Left renal pelvis (tissue), 4 donors: ENCODE measurements at regions not wholly inside any gene's neighbourhood (a gene's known extent, or its start where the extent isn't known, plus 50 kb on each side); places are given as distances from the start of the nearest gene placed in this dataset.

Experiments
- DNase-seq, 4 donors: peaks; one replicate each; pipeline ENCODE4 v3.0.0-alpha.2; 2013; ENCODE audit warnings: low read depth in 4 of 4, low spot score in 3 of 4

DNA sequence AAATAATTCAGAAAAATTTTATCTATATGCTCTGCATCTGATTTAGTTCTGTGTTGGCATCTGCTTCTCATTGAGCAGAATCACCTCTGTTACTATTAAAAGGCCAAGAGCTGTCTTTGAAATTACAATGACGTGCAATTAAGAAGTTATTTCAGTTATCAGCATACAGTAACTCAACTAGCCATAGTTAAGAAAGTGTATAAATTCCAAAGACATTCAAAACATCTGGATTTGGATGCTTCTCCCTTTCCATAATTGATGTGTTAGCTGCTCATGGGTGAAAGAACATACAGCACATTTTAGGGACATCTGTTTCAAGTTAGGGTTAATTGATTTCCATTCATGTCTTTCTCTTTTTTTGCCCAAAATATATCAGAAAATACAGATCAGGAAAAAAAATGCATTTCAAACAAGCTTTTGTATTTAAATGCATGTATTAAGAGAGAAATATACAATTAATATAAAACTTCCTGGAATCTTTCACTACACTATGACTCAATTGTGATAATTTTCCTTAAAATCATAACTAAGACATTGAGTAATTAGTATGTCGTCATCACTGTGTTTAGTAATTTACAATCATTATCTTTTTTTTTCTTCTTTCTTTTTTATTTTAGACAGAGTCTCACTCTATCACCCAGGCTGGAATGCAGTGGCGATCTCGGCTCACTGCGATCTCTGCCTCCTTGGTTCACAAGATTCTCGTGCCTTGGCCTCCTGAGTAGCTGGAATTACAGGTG is 82.7 kb upstream of the MBNL1 start:
- DNase-seq = no peak

GRCh38 chr3:152190636-152191183 is 78.0 kb upstream of the MBNL1 start:
- no peak for DNase-seq

GRCh38 chr3:152192050-152192449 is 76.7 kb upstream of the MBNL1 start:
- no peak for DNase-seq

DNA sequence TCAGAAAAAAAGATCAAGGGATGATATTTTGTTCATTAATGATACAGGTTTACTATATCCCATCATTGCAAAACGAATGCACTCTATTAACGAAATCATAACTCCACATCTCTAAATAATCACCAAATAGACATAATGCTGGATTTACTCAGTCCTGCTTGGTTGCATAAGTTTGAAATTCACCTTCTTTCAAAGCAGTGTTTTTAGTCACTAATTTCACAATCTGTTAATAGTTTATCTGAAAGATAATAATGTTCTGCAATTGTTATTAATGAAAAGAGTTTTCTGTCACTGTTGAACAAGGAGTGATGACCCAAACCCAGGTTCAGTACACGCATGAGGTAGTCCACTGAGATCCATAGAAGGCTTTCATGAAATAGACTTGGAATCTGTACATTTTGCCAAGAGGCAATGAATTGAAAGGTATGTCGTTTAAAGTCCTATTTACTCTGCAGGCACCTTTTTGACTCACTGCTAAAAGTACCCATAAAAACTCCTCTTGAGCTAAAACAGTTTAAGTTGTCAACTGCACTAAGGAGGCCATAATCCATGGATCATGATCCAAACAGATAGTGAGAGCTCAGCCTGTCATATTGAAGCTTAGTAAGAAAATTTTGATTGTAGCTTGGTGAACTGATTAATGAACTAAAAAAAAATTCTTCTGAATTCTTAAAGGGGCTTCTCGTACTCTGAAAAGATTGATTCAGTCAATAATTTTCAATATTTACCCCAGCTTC is 75.6 kb upstream of the MBNL1 start:
- no peak for DNase-seq

DNA sequence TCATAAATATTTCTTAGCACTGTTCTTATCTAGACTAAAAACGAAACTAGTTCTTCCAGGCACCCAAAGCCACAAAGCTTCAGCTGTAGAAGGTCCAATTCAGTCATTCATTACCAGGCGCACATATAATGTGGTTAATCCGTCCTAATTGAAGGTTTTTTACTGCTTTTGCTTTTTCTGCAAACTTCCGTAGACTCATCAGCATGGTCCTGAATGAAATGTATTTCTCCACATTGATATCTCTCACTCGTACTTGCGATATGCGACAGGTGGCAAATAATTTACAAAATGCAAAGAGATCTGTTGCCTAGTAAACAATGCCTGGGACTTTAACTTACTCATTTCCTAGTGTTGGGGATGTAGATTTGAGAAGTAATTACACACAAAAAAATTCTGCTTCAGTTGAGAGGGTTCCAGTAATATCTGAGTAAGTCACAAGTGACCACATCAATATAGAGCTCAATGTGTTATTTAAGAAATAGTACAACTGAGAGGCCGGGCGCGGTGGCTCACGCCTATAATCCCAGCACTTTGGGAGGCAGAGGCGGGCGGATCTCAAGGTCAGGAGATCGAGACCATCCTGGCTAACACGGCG is 75.0 kb upstream of the MBNL1 start:
- no peak for DNase-seq

- DNase-seq = no peak
These were observed 73.5 kb upstream of the MBNL1 start for GRCh38 chr3:152195206-152195605.

DNA sequence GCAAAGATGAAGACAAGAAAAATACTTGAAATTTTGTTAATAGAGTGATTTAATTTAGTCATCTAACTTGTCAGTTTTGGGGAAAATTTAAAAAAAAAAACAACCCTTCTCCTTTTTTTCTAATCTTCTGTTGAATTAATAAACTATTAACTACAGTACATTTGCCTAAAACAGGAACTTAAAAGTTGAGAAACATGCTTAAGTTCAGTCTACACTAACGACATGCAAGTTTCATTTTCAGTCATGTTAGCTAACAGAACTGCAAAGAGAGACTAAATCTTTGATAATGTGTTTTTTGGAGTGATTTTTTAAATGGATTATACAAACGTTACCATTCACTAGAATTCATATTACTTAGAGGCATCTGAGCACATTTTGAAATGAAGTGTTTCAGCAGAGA is 71.9 kb upstream of the MBNL1 start:
- no peak for DNase-seq

GRCh38 chr3:152197451-152197850 is 71.3 kb upstream of the MBNL1 start:
- no peak for DNase-seq

- DNase-seq = no peak
These were observed 70.8 kb upstream of the MBNL1 start for GRCh38 chr3:152197937-152198336.

DNA sequence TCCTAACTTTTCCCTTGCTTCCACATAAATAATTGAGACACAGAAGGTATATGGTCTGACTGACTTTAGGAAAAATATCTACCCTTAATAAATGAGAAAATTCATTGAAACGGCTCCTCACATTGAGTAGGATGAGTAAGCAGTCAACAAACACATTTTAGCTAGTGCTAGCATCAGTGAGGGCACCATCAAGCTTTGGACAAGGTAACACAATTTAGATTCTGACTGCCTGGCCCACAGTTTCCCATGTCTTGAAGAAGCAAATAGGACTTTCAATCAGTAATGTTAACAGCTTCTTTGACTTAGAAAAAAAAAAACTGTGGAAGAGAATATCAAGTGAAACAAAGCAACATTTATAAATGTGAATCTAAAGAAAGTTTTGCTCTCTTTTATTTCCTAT is 70.1 kb upstream of the MBNL1 start:
- DNase-seq = no peak

GRCh38 chr3:152199102-152199840 is 69.5 kb upstream of the MBNL1 start:
- DNase-seq = no peak

GRCh38 chr3:152200476-152201420 is 68.0 kb upstream of the MBNL1 start:
- no peak for DNase-seq

- no peak for DNase-seq
These were observed 65.6 kb upstream of the MBNL1 start for GRCh38 chr3:152202976-152203626.

DNA sequence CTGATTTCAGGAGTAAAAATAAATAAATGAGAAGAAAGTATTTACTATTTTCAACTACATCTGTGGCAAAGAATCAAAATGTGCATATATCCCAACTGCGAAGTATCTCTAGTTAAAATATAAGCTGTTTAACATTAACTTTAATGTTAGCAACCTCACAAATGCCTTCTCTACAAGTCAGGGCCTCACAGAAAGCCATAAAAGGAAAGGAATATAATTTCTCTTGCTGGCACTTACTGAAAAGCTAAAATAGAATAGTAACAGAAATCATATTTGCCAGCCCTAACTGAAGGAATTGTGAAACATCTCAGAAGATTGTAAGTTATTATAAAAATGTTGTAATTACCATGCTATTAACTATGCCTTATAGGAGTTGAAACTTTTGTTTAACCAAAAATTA is 65.1 kb upstream of the MBNL1 start:
- no peak for DNase-seq

GRCh38 chr3:152204218-152204617 is 64.5 kb upstream of the MBNL1 start:
- no peak for DNase-seq

DNA sequence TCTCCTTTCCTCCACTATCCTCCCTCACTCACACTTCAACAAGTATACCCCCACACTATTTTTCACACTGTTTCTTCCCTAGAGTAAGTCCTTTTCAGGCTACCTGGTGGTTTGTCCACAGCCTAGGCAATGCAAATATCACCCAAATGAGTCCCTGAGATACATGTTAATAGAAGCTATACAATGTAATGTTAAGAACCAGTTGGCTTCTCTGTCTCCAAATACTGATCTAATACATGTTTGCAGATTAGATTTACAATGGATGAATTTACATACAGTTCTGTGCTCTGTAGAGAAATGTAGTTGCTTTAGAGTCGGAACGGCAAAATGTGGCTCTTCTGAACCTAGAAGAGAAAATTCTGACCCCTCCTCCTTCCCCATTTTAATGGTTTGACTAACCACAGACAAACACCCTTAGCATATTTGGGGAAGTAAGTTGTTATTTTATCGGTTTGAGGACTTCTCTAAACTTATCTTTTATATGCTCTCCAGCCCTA is 63.6 kb upstream of the MBNL1 start:
- no peak for DNase-seq

DNA sequence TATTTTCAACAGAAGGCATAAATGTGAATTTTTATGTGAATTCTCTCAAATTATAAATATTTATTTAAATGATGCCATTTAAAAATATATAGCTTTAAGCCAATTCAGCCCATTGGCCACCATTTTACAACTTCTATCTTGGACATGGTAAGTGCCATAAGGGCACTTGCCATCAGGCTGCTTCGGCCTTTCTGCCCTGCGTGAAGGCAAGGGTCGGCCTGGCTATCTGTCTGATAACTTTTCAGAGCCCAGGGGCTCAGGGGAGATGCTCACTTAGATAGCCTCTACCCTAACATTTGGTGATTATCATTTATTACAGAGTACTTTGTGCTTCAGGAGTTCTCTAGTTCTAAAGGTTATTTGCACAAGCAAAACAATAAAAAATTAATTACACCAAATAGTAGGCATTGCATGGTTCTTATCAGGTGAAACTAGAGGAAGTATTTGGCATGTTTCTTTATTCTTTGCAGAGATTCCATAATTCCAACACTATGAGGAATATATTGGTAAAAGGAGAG is 62.4 kb upstream of the MBNL1 start:
- no peak for DNase-seq

DNA sequence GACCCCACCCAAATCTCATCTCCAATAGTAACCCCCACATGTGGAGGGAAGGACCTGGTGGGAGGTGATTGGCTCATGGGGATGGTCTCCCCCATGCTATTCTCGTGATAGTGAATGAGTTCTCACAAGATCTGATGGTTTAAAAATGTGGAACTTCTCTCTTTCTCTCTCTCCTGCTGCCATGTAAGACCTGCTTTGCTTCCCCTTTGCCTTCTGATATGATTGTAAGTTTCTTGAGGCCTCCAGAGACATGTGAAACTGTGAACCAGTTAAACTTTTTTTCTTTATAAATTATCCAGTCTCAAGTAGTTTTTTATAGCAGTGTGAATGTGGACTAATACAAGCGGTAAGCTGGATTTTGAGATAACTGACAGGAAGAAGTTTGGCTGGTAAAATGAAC is 60.3 kb upstream of the MBNL1 start:
- no peak for DNase-seq

DNA sequence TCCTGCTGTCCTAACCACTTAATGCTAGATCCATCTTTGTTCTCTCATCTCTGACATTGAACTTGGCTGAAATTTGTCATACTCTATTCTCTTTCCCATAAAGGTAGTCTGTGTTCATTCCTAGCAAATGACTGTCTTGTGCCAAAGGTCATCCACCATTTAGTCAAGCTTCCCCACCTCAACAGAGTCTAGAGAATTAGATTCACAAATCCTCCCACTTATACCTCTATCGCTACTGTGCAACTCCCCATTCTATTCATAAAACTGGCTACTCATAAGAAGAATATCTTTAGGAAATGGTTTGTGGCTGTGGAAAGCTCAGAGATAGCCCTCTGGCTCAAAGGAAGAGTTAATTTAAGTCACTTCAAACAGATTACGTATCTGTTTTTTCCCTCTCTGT is 59.7 kb upstream of the MBNL1 start:
- no peak for DNase-seq
